ENCODE measurements at regions not wholly inside any gene's neighbourhood (a gene's known extent, or its start where the extent isn't known, plus 50 kb on each side); places are given as distances from the start of the nearest gene placed in this dataset.

DNA sequence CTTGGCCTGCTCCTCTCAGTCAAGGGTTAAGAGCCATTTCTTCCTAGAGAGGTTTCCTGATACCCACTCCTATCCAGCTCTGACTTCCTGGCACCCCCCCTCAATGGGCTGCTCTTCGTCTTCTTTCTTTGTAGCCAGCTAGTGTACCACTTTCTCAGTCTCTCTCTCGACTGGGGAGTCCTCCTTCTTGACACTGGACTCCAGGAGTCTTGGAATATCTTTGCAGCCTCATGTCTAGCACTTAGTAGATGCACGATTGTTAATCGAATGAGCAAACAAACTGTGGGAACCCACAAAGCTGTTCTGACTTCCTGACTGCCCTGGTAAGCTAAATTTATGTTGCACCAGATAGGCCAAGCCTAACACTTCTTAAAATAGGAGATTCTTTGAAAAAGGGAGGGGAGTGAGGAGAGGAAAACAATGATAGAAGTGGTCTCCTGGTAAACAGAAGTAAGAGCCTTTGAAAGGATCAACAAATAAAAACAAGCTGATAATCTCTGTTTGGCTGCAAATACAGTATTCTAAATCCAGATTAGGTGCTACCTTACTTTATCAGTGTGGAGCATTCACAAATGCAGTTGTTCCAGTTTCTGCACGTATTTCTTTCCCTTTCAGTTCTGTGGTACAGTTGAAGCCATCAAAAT lies 160.1 kb upstream of the CITED2 start:
- Histone ChIP-seq H3K27me3 (ENCODE audit: control insufficient read depth, insufficient read depth, low read length, poor library complexity, severe bottlenecking) (no peaks in the 10 kb centered on the region), H3K4me3 (ENCODE audit: low read length) (peak overlapping the region; percentile 63), H3K9ac (ENCODE audit: extremely low read depth, low read length, poor library complexity, severe bottlenecking) (peak overlapping the region; percentile 58), H3K27ac (ENCODE audit: low read depth, low read length) (peak overlapping the region; percentile 15), H3K4me1 (ENCODE audit: control insufficient read depth, insufficient read depth, low read length) (peaks cover 13% of the 10 kb centered on the region), H3K36me3 (ENCODE audit: control insufficient read depth, insufficient read depth, low read length) (no peaks in the 10 kb centered on the region), H3K9me3 (ENCODE audit: control insufficient read depth, low read length) (no peaks in the 10 kb centered on the region)
- Mint-ChIP-seq H3K4me3 (no peak overlapping the region), H3K27ac (peak overlapping the region; percentile 90), H3K27me3 (ENCODE audit: insufficient read depth) (peaks cover 3% of the 10 kb centered on the region), H3K4me1 (peaks cover 43% of the 10 kb centered on the region), H3K9me3 (peaks cover 1% of the 10 kb centered on the region), H3K36me3 (ENCODE audit: low read depth) (no peaks in the 10 kb centered on the region)
- TF ChIP-seq, protein P1, sequence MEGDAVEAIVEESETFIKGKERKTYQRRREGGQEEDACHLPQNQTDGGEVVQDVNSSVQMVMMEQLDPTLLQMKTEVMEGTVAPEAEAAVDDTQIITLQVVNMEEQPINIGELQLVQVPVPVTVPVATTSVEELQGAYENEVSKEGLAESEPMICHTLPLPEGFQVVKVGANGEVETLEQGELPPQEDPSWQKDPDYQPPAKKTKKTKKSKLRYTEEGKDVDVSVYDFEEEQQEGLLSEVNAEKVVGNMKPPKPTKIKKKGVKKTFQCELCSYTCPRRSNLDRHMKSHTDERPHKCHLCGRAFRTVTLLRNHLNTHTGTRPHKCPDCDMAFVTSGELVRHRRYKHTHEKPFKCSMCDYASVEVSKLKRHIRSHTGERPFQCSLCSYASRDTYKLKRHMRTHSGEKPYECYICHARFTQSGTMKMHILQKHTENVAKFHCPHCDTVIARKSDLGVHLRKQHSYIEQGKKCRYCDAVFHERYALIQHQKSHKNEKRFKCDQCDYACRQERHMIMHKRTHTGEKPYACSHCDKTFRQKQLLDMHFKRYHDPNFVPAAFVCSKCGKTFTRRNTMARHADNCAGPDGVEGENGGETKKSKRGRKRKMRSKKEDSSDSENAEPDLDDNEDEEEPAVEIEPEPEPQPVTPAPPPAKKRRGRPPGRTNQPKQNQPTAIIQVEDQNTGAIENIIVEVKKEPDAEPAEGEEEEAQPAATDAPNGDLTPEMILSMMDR (conservative IDR thresholded peaks at IDR 0.05): no peak
- peak; percentile 72 for DNase-seq
- WGBS, 2 experiments (ENCODE audit: insufficient coverage in 1 of 2, insufficient read length in 1 of 2): 27 to 49% methylated on average over 4 to 5 of the region's 5 CpGs

DNA sequence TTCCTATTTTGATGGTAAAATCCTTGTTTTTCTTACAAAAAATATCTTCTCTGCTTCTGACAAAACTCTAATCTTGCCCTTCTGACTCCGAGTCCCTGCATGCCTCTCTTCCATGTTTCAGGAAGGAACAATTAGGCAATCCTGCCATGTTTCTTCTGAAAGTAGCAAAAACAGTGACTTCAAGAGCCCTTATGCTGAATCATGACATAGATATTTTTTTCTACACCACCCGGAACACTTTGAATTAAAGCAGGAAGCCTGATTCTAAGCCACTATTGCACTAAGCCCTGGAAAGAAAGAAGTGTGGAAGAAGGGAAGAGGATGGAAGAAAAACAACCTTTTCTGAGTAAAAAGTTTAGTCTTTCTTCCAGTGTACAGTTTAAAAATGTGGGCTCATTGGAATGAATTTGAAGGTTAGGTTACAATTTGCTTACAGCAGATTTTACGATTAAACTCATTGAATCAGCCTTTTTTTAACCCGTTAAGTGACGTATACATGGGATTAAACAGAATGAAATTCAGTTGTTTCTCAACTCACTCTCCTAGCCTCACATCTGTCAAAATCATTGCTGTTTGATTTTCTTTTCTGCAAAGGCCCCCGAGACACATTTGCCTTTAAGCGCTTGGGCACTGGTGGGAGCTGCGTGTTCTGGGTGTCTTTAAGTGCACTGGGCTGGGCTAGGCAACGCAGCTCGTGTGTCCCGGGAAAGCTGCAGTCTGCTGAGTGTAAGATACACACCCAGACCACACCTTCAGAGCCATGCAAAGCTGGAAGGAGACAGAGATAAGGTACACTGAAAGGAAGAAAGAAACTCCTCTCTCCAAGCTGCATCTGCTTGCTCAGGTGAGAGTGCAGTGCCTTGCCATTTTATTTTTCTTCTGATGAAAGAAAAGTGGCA lies 159.4 kb upstream of the CITED2 start:
- peaks cover 11% of the 10 kb centered on the region for H3K4me1 ChIP-seq (ENCODE audit: control insufficient read depth, insufficient read depth, low read length)
- peak overlapping the region; percentile 90 for H3K27ac Mint-ChIP-seq
- peak; percentile 66 for DNase-seq
- WGBS, 2 experiments (ENCODE audit: insufficient coverage in 1 of 2, insufficient read length in 1 of 2): 66 to 91% methylated on average over 5 to 11 of the region's 11 CpGs
- H3K9ac ChIP-seq (ENCODE audit: extremely low read depth, low read length, poor library complexity, severe bottlenecking): peak overlapping the region; percentile 58
- peaks cover 42% of the 10 kb centered on the region for H3K4me1 Mint-ChIP-seq
- peak overlapping the region; percentile 19 for H3K27ac ChIP-seq (ENCODE audit: low read depth, low read length)
- H3K36me3 ChIP-seq (ENCODE audit: control insufficient read depth, insufficient read depth, low read length): no peaks in the 10 kb centered on the region
- H3K9me3 Mint-ChIP-seq: peaks cover 2% of the 10 kb centered on the region
- H3K27me3 Mint-ChIP-seq (ENCODE audit: insufficient read depth): peaks cover 3% of the 10 kb centered on the region
- H3K9me3 ChIP-seq (ENCODE audit: control insufficient read depth, low read length): no peaks in the 10 kb centered on the region
- no peak overlapping the region for H3K4me3 Mint-ChIP-seq
- no peaks in the 10 kb centered on the region for H3K27me3 ChIP-seq (ENCODE audit: control insufficient read depth, insufficient read depth, low read length, poor library complexity, severe bottlenecking)
- TF ChIP-seq, protein P1 (conservative IDR thresholded peaks at IDR 0.05): no peak
- peak overlapping the region; percentile 63 for H3K4me3 ChIP-seq (ENCODE audit: low read length)
- H3K36me3 Mint-ChIP-seq (ENCODE audit: low read depth): no peaks in the 10 kb centered on the region

DNA sequence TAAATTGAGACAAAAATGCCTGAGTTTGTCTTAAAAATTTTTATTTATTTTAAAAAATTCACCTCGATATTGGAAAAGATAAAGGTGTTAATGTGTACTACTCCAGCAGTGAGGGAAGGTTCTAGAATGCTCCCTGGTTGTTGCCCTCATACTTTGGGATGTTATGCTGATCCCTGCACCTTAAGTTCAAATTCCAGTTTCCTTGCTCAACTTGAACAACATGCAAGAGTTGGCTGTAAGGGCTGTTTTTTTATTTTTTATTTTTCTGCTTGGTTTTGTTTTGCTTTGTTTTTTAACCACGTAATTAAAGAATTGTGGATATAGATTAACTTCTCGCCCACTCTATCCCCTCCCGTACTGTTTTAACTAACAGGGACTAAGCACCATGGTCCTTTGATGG lies 158.7 kb upstream of the CITED2 start:
- 94% methylated on average over 4 of the region's 4 CpGs; no CpG with 5 or more reads in 1 of the 2 experiments for WGBS, 2 experiments (ENCODE audit: insufficient coverage in 1 of 2, insufficient read length in 1 of 2)
- Mint-ChIP-seq H3K27ac (no peak overlapping the region), H3K4me1 (peaks cover 37% of the 10 kb centered on the region), H3K36me3 (ENCODE audit: low read depth) (no peaks in the 10 kb centered on the region), H3K9me3 (peaks cover 2% of the 10 kb centered on the region), H3K4me3 (no peak overlapping the region), H3K27me3 (ENCODE audit: insufficient read depth) (peaks cover 3% of the 10 kb centered on the region)
- no peaks in the 10 kb centered on the region for H3K9me3 ChIP-seq (ENCODE audit: control insufficient read depth, low read length)
- no peaks in the 10 kb centered on the region for H3K27me3 ChIP-seq (ENCODE audit: control insufficient read depth, insufficient read depth, low read length, poor library complexity, severe bottlenecking)
- H3K9ac ChIP-seq (ENCODE audit: extremely low read depth, low read length, poor library complexity, severe bottlenecking): no peak overlapping the region
- H3K36me3 ChIP-seq (ENCODE audit: control insufficient read depth, insufficient read depth, low read length): no peaks in the 10 kb centered on the region
- H3K27ac ChIP-seq (ENCODE audit: low read depth, low read length): peak overlapping the region; percentile 19
- no peak overlapping the region for H3K4me3 ChIP-seq (ENCODE audit: low read length)
- H3K4me1 ChIP-seq (ENCODE audit: control insufficient read depth, insufficient read depth, low read length): peaks cover 15% of the 10 kb centered on the region
- TF ChIP-seq, protein P1 (conservative IDR thresholded peaks at IDR 0.05): no peak
- DNase-seq: no peak

All from endodermal cell (in vitro differentiated cells).